ACC112 (cell line): ENCODE measurements at regions not wholly inside any gene's neighbourhood (a gene's known extent, or its start where the extent isn't known, plus 50 kb on each side); places are given as distances from the start of the nearest gene placed in this dataset.

Source experiments
- H2AFZ ChIP-seq: fragments of 200-600 bp; sonication (generic); one replicate; pipeline ENCODE4 v1.6.0; 2017; ENCODE audit warnings: antibody characterized with exemption, low read length; ENCODE audit not compliant: unreplicated experiment
- H3K27ac ChIP-seq: fragments of 200-600 bp; sonication (generic); 2 replicates; pipeline ENCODE4 v1.5.1; 2014; ENCODE audit warnings: low read depth, mild to moderate bottlenecking, antibody characterized with exemption, low read length, moderate library complexity
- H3K27me3 ChIP-seq: fragments of 200-600 bp; sonication (generic); 2 replicates; pipeline ENCODE4 v1.6.1; 2014; ENCODE audit warnings: mild to moderate bottlenecking, antibody characterized with exemption, low read length, moderate library complexity, mixed read lengths; ENCODE audit not compliant: insufficient read depth
- H3K36me3 ChIP-seq: fragments of 200-600 bp; sonication (generic); 2 replicates; pipeline ENCODE4 v1.6.1; 2016; ENCODE audit warnings: mild to moderate bottlenecking, antibody characterized with exemption, low read length, moderate library complexity, mixed read lengths; ENCODE audit not compliant: insufficient read depth
- H3K4me1 ChIP-seq: fragments of 200-600 bp; sonication (generic); one replicate; pipeline ENCODE4 v1.6.1; 2016; ENCODE audit warnings: low read length, mixed read lengths; ENCODE audit not compliant: insufficient read depth, unreplicated experiment, control insufficient read depth
- H3K4me3 ChIP-seq: fragments of 200-600 bp; sonication (generic); 2 replicates; pipeline ENCODE4 v1.5.1; 2014; ENCODE audit warnings: mild to moderate bottlenecking, low read depth, low read length
- H3K79me2 ChIP-seq: fragments of 200-600 bp; sonication (generic); one replicate; pipeline ENCODE4 v1.6.0; 2016; ENCODE audit warnings: low read length; ENCODE audit not compliant: control insufficient read depth, unreplicated experiment, insufficient read depth

- Histone ChIP-seq H3K27ac (no peak overlapping the region), H3K27me3 (no peaks in the 10 kb centered on the region), H2AFZ (no peak overlapping the region), H3K4me1 (no peaks in the 10 kb centered on the region), H3K36me3 (no peaks in the 10 kb centered on the region), H3K79me2 (no peaks in the 10 kb centered on the region), H3K4me3 (no peak overlapping the region)
These were observed 91.5 kb upstream of the SLC8A1 start for GRCh38 chr2:40543381-40543780.

GRCh38 chr2:40544072-40544471 lies 92.2 kb upstream of the SLC8A1 start:
- H3K4me1 ChIP-seq, result no peaks in the 10 kb centered on the region
- H3K79me2 ChIP-seq, result no peaks in the 10 kb centered on the region
- H3K27ac ChIP-seq, result no peak overlapping the region
- no peak overlapping the region for H2AFZ ChIP-seq
- H3K27me3 ChIP-seq, result no peaks in the 10 kb centered on the region
- no peaks in the 10 kb centered on the region for H3K36me3 ChIP-seq
- no peak overlapping the region for H3K4me3 ChIP-seq

- Histone ChIP-seq H3K27ac (no peak overlapping the region), H3K79me2 (no peaks in the 10 kb centered on the region), H3K4me3 (no peak overlapping the region), H2AFZ (no peak overlapping the region), H3K4me1 (no peaks in the 10 kb centered on the region), H3K27me3 (no peaks in the 10 kb centered on the region), H3K36me3 (no peaks in the 10 kb centered on the region)
These were observed 93.8 kb upstream of the SLC8A1 start for GRCh38 chr2:40545645-40546044.

- no peaks in the 10 kb centered on the region for H3K4me1 ChIP-seq
- H3K36me3 ChIP-seq, result no peaks in the 10 kb centered on the region
- no peak overlapping the region for H3K4me3 ChIP-seq
- no peak overlapping the region for H3K27ac ChIP-seq
- H3K27me3 ChIP-seq, result no peaks in the 10 kb centered on the region
- no peaks in the 10 kb centered on the region for H3K79me2 ChIP-seq
- H2AFZ ChIP-seq, result no peak overlapping the region
These were observed 94.7 kb upstream of the SLC8A1 start for GRCh38 chr2:40546439-40547191.

GRCh38 chr2:40548521-40548920 lies 96.6 kb upstream of the SLC8A1 start:
- H3K27me3 ChIP-seq, result no peaks in the 10 kb centered on the region
- no peaks in the 10 kb centered on the region for H3K4me1 ChIP-seq

GRCh38 chr2:40550085-40550484 lies 98.2 kb upstream of the SLC8A1 start:
- no peak overlapping the region for H3K27ac ChIP-seq

More at GRCh38 chr2:40548521-40548920, 96.6 kb upstream of the SLC8A1 start:
- Histone ChIP-seq H3K79me2 (no peaks in the 10 kb centered on the region), H3K27ac (no peak overlapping the region), H3K4me3 (no peak overlapping the region), H3K36me3 (no peaks in the 10 kb centered on the region), H2AFZ (no peak overlapping the region)

GRCh38 chr2:40551081-40551480 lies 99.2 kb upstream of the SLC8A1 start:
- Histone ChIP-seq H2AFZ (no peak overlapping the region), H3K27me3 (no peaks in the 10 kb centered on the region), H3K36me3 (no peaks in the 10 kb centered on the region), H3K4me1 (no peaks in the 10 kb centered on the region), H3K79me2 (no peaks in the 10 kb centered on the region), H3K27ac (no peak overlapping the region), H3K4me3 (no peak overlapping the region)

More at GRCh38 chr2:40550085-40550484, 98.2 kb upstream of the SLC8A1 start:
- no peaks in the 10 kb centered on the region for H3K36me3 ChIP-seq
- H3K4me1 ChIP-seq, result no peaks in the 10 kb centered on the region
- H2AFZ ChIP-seq, result no peak overlapping the region
- H3K79me2 ChIP-seq, result no peaks in the 10 kb centered on the region
- H3K4me3 ChIP-seq, result no peak overlapping the region
- no peaks in the 10 kb centered on the region for H3K27me3 ChIP-seq

- no peaks in the 10 kb centered on the region for H3K4me1 ChIP-seq
- no peaks in the 10 kb centered on the region for H3K36me3 ChIP-seq
- no peaks in the 10 kb centered on the region for H3K79me2 ChIP-seq
- peak overlapping the region; percentile 72 for H2AFZ ChIP-seq
- no peak overlapping the region for H3K4me3 ChIP-seq
- H3K27me3 ChIP-seq, result no peaks in the 10 kb centered on the region
- no peak overlapping the region for H3K27ac ChIP-seq
These were observed 102.9 kb upstream of the SLC8A1 start for GRCh38 chr2:40554665-40555294.

GRCh38 chr2:40556293-40556692 lies 104.4 kb upstream of the SLC8A1 start:
- no peaks in the 10 kb centered on the region for H3K79me2 ChIP-seq
- no peaks in the 10 kb centered on the region for H3K27me3 ChIP-seq
- no peak overlapping the region for H3K27ac ChIP-seq
- H2AFZ ChIP-seq, result no peak overlapping the region
- H3K36me3 ChIP-seq, result no peaks in the 10 kb centered on the region
- H3K4me3 ChIP-seq, result no peak overlapping the region
- H3K4me1 ChIP-seq, result no peaks in the 10 kb centered on the region

- H3K36me3 ChIP-seq, result no peaks in the 10 kb centered on the region
- no peak overlapping the region for H3K27ac ChIP-seq
- H3K79me2 ChIP-seq, result no peaks in the 10 kb centered on the region
- H2AFZ ChIP-seq, result no peak overlapping the region
- H3K27me3 ChIP-seq, result no peaks in the 10 kb centered on the region
- no peak overlapping the region for H3K4me3 ChIP-seq
- no peaks in the 10 kb centered on the region for H3K4me1 ChIP-seq
These were observed 104.8 kb upstream of the SLC8A1 start for GRCh38 chr2:40556739-40557138.

GRCh38 chr2:40558761-40559160 lies 106.9 kb upstream of the SLC8A1 start:
- Histone ChIP-seq H3K27me3 (no peaks in the 10 kb centered on the region), H3K4me1 (no peaks in the 10 kb centered on the region), H2AFZ (peak overlapping the region; percentile 7), H3K4me3 (no peak overlapping the region), H3K79me2 (no peaks in the 10 kb centered on the region), H3K27ac (no peak overlapping the region), H3K36me3 (no peaks in the 10 kb centered on the region)
